RWPE1 (cell line): ENCODE measurements at regions not wholly inside any gene's neighbourhood (a gene's known extent, or its start where the extent isn't known, plus 50 kb on each side); places are given as distances from the start of the nearest gene placed in this dataset.

ENCODE experiments used
- CTCF ChIA-PET: fragments of 350-600 bp; sonication (Branson Sonifier 250); formaldehyde crosslinking; extraction: SDS; loops from one replicate; lab custom pipeline; 2021; lab: Yijun Ruan, JAX
- POLR2A ChIA-PET: fragments of 400-600 bp; formaldehyde crosslinking; extraction: SDS; loops from one replicate; lab custom pipeline; 2020; ENCODE audit warnings: antibody characterized with exemption; ENCODE audit not compliant: low non-redundant PET; lab: Yijun Ruan, JAX
- DNase-seq: peaks from one replicate; pipeline ENCODE4 v3.0.0; 2012; ENCODE audit warnings: low spot score
- H3K27ac ChIP-seq: fragments of 450-650 bp; 2 replicates; pipeline ENCODE4 v1.5.1; 2017
- CTCF ChIP-seq: fragments of 450-650 bp; conservative IDR thresholded peaks from 2 replicates; pipeline ENCODE4 v1.5.1; 2017; ENCODE audit warnings: low read depth, mild to moderate bottlenecking

GRCh38 chr14:76309572-76310162 lies 66.3 kb upstream of the ESRRB start:
- ChIA-PET CTCF (interaction anchor here (0.6 to 1.0 kb wide), 2 partner anchors 29 to 81 kb away, joined by 3 read pairs; no protein-coding TSS in a partner anchor), POLR2A (no interaction called here)
- no peak for TF ChIP-seq CTCF
- DNase-seq, result no peak
- H3K27ac ChIP-seq, result no peak overlapping the region

GRCh38 chr14:76311079-76311758 lies 64.7 kb upstream of the ESRRB start:
- ChIA-PET POLR2A (no interaction called here), CTCF (interaction anchor here (0.7 kb wide), 1 partner anchor 982 kb away, joined by 3 read pairs; no protein-coding TSS in a partner anchor)
- no peak overlapping the region for H3K27ac ChIP-seq
- DNase-seq, result no peak
- TF ChIP-seq CTCF, result no peak

GRCh38 chr14:76312821-76313220 lies 63.1 kb upstream of the ESRRB start:
- ChIA-PET POLR2A (no interaction called here), CTCF (interaction anchor here (0.6 kb wide), 1 partner anchor 105 kb away, joined by 3 read pairs; no protein-coding TSS in a partner anchor)
- TF ChIP-seq CTCF, result no peak
- DNase-seq, result no peak
- no peak overlapping the region for H3K27ac ChIP-seq

- TF ChIP-seq CTCF, result no peak
- POLR2A ChIA-PET, result no interaction called here
- CTCF ChIA-PET, result no interaction called here
- DNase-seq, result no peak
- H3K27ac ChIP-seq, result no peak overlapping the region
Observed at GRCh38 chr14:76313303-76313702, 62.6 kb upstream of the ESRRB start.

- no peak overlapping the region for H3K27ac ChIP-seq
- CTCF ChIA-PET, result no interaction called here
- POLR2A ChIA-PET, result no interaction called here
- no peak for TF ChIP-seq CTCF
- no peak for DNase-seq
Observed at GRCh38 chr14:76313852-76314251, 62.1 kb upstream of the ESRRB start.

GRCh38 chr14:76314521-76315034 lies 61.4 kb upstream of the ESRRB start:
- POLR2A ChIA-PET, result no interaction called here
- DNase-seq, result no peak
- CTCF ChIA-PET, result interaction anchor here (0.6 kb wide), 1 partner anchor 128 kb away, joined by 4 read pairs; no protein-coding TSS in a partner anchor
- no peak overlapping the region for H3K27ac ChIP-seq
- no peak for TF ChIP-seq CTCF
